Keratinocyte (primary cell): ENCODE measurements at regions not wholly inside any gene's neighbourhood (a gene's known extent, or its start where the extent isn't known, plus 50 kb on each side); places are given as distances from the start of the nearest gene placed in this dataset.
A peak's percentile ranks its signal among the peaks of the same experiment; 100 is the strongest.

Experiments
- DNase-seq: peaks from one replicate; pipeline ENCODE4 v3.0.0-alpha.2; 2011; ENCODE audit warnings: low read depth, missing footprints, low spot score
- FAIRE-seq: peaks from 2 replicates; lab custom pipeline; 2011; peaks lifted over from hg19 to GRCh38; lab: Jason Lieb, UNC
- H2AFZ ChIP-seq: 2 replicates; pipeline ENCODE4 v1.6.0; 2012; ENCODE audit warnings: low read length, control low read depth, inconsistent platforms; ENCODE audit not compliant: control insufficient read depth
- H3K27ac ChIP-seq: 2 replicates; pipeline ENCODE4 v1.5.1; 2011; ENCODE audit warnings: low read length; ENCODE audit not compliant: control insufficient read depth, insufficient read depth
- H3K27me3 ChIP-seq: 3 replicates; pipeline ENCODE4 v1.6.0; 2011; ENCODE audit warnings: low read length; ENCODE audit not compliant: control insufficient read depth, insufficient read depth; ENCODE audit errors: extremely low read depth
- H3K36me3 ChIP-seq, 2 experiments: 2 replicates in 1 of 2; 3 replicates in 1 of 2; pipeline ENCODE4 v1.5.1; 2011; ENCODE audit warnings: low read length in 2 of 2, mild to moderate bottlenecking in 1 of 2; ENCODE audit not compliant: control insufficient read depth in 2 of 2, insufficient read depth in 2 of 2; ENCODE audit errors: extremely low read depth in 1 of 2
- H3K4me1 ChIP-seq: 3 replicates; pipeline ENCODE4 v1.5.1; 2011; ENCODE audit warnings: low read length; ENCODE audit not compliant: control insufficient read depth, insufficient read depth; ENCODE audit errors: extremely low read depth
- H3K4me2 ChIP-seq: 3 replicates; pipeline ENCODE4 v1.6.0; 2011; ENCODE audit warnings: low read depth, low read length; ENCODE audit not compliant: control insufficient read depth, insufficient read depth; ENCODE audit errors: extremely low read depth
- H3K4me3 ChIP-seq, 3 experiments: fragments of 200-600 bp in 1 of 3; sonication (generic) in 1 of 3; 2 replicates in 2 of 3; 3 replicates in 1 of 3; pipeline ENCODE4 v1.5.1; 2011 to 2016; ENCODE audit warnings: low read length in 3 of 3, mild to moderate bottlenecking in 3 of 3, control low read depth in 2 of 3, inconsistent platforms in 1 of 3, low read depth in 1 of 3, mixed read lengths in 1 of 3, mixed run types in 1 of 3, moderate library complexity in 1 of 3; ENCODE audit not compliant: control insufficient read depth in 2 of 3, insufficient read depth in 2 of 3; ENCODE audit errors: extremely low read depth in 1 of 3
- H3K79me2 ChIP-seq: 2 replicates; pipeline ENCODE4 v1.6.0; 2012; ENCODE audit warnings: low read length; ENCODE audit not compliant: control insufficient read depth, insufficient read depth
- H3K9ac ChIP-seq: 3 replicates; pipeline ENCODE4 v1.6.0; 2011; ENCODE audit warnings: low read length; ENCODE audit not compliant: control insufficient read depth, insufficient read depth; ENCODE audit errors: extremely low read depth
- H3K9me1 ChIP-seq: 3 replicates; pipeline ENCODE4 v1.6.0; 2011; ENCODE audit warnings: low read length; ENCODE audit not compliant: control insufficient read depth, insufficient read depth; ENCODE audit errors: extremely low read depth
- H3K9me3 ChIP-seq: 2 replicates; pipeline ENCODE4 v1.5.1; 2012; ENCODE audit warnings: low read depth, low read length; ENCODE audit not compliant: control insufficient read depth
- H4K20me1 ChIP-seq: 3 replicates; pipeline ENCODE4 v1.6.0; 2011; ENCODE audit warnings: low read length; ENCODE audit not compliant: control insufficient read depth, insufficient read depth; ENCODE audit errors: extremely low read depth
- CTCF ChIP-seq, 3 experiments: IDR thresholded peaks in 1 of 3; conservative IDR thresholded peaks in 1 of 3; optimal IDR thresholded peaks in 1 of 3; 2 replicates in 2 of 3; 3 replicates in 1 of 3; pipeline versions ENCODE3 to v1.5.1; 2011; ENCODE audit warnings: low read length in 3 of 3, mild to moderate bottlenecking in 3 of 3, moderate library complexity in 2 of 3, control low read depth in 1 of 3, inconsistent platforms in 1 of 3; ENCODE audit not compliant: insufficient read depth in 2 of 3; ENCODE audit errors: extremely low read depth in 1 of 3
- EZH2 ChIP-seq: IDR thresholded peaks from one replicate; pipeline ENCODE4 v1.6.1; 2012; ENCODE audit warnings: inconsistent platforms, mild to moderate bottlenecking, low read length, moderate library complexity
- dilution Hi-C: fragments of 300-500 bp; cut with MboI; formaldehyde crosslinking; loops from one replicate; pipeline ENCODE4 v1.7.0; 2020; ENCODE audit warnings: low sequenced_read_pairs; ENCODE audit not compliant: extremely low pct_ligation_motif_present

- H2AFZ ChIP-seq, result peak overlapping the region; percentile 75
- no peaks in the 10 kb centered on the region for H3K9me1 ChIP-seq
- FAIRE-seq, result peak; percentile 90
- TF ChIP-seq EZH2, result no peak
- no peak for TF ChIP-seq CTCF (optimal IDR thresholded peaks at IDR 0.05 in 1 of 3, IDR thresholded peaks at IDR 0.05 in 1 of 3, conservative IDR thresholded peaks at IDR 0.05 in 1 of 3; ENCODE audit: extremely low read depth in 1 of 3, insufficient read depth in 2 of 3, low read length in 3 of 3)
- H3K4me2 ChIP-seq, result peak overlapping the region; percentile 95
- peaks cover 53% of the 10 kb centered on the region for H3K4me1 ChIP-seq
- H3K79me2 ChIP-seq, result no peaks in the 10 kb centered on the region
- peak overlapping the region; percentile 70 for H3K9ac ChIP-seq
- H3K4me3 ChIP-seq, result peak overlapping the region in 2 of 3 experiments; percentile 47 to 52
- no peaks in the 10 kb centered on the region for H3K27me3 ChIP-seq
- H4K20me1 ChIP-seq, result no peaks in the 10 kb centered on the region
- H3K9me3 ChIP-seq, result no peaks in the 10 kb centered on the region
- no peak for DNase-seq
- H3K36me3 ChIP-seq, result no peaks in the 10 kb centered on the region
- H3K27ac ChIP-seq, result peak overlapping the region; percentile 96
- dilution Hi-C loops, result no loop called here
Observed at GRCh38 chr16:49022351-49022963, 259.2 kb downstream of the CBLN1 start.

GRCh38 chr16:49021136-49021535 is 260.5 kb downstream of the CBLN1 start:
- Histone ChIP-seq H3K4me3 (no peak overlapping the region), H4K20me1 (no peaks in the 10 kb centered on the region), H3K4me2 (peak overlapping the region; percentile 38), H3K4me1 (peaks cover 53% of the 10 kb centered on the region), H2AFZ (peak overlapping the region; percentile 1), H3K79me2 (no peaks in the 10 kb centered on the region), H3K36me3 (no peaks in the 10 kb centered on the region), H3K27ac (peak overlapping the region; percentile 4), H3K9ac (no peak overlapping the region), H3K27me3 (no peaks in the 10 kb centered on the region), H3K9me1 (no peaks in the 10 kb centered on the region), H3K9me3 (no peaks in the 10 kb centered on the region)
- FAIRE-seq (peak; percentile 93), DNase-seq (no peak)
- TF ChIP-seq EZH2 (no peak), CTCF (optimal IDR thresholded peaks at IDR 0.05 in 1 of 3, IDR thresholded peaks at IDR 0.05 in 1 of 3, conservative IDR thresholded peaks at IDR 0.05 in 1 of 3; ENCODE audit: extremely low read depth in 1 of 3, insufficient read depth in 2 of 3, low read length in 3 of 3) (no peak)
- dilution Hi-C loops, result no loop called here
